Neural progenitor cell (in vitro differentiated cells): ENCODE measurements at regions not wholly inside any gene's neighbourhood (a gene's known extent, or its start where the extent isn't known, plus 50 kb on each side); places are given as distances from the start of the nearest gene placed in this dataset.
A peak's percentile ranks its signal among the peaks of the same experiment; 100 is the strongest.

Experiments used
- DNase-seq: peaks from one replicate; pipeline ENCODE4 v3.0.0-alpha.2; 2016; ENCODE audit warnings: low spot score
- H2AFZ ChIP-seq: fragments of 200-600 bp; sonication (generic); replicated peaks from 2 replicates; pipeline ENCODE4 v1.6.1; 2016; ENCODE audit warnings: antibody characterized with exemption
- H3F3A ChIP-seq: fragments of 200-600 bp; sonication (generic); 2 replicates; pipeline ENCODE4 v1.6.1; 2016; ENCODE audit warnings: antibody characterized with exemption, low read depth
- H3K27ac ChIP-seq: fragments of 200-600 bp; sonication (generic); 2 replicates; pipeline ENCODE4 v1.5.1; 2016; ENCODE audit warnings: mild to moderate bottlenecking
- H3K27me3 ChIP-seq: fragments of 200-600 bp; sonication (generic); 2 replicates; pipeline ENCODE4 v1.6.1; 2016; ENCODE audit warnings: mild to moderate bottlenecking, moderate library complexity
- H3K36me3 ChIP-seq: fragments of 200-600 bp; sonication (generic); 2 replicates; pipeline ENCODE4 v1.5.1; 2016
- H3K4me1 ChIP-seq: fragments of 200-600 bp; sonication (generic); 2 replicates; pipeline ENCODE4 v1.6.1; 2016; ENCODE audit warnings: mixed run types
- H3K4me2 ChIP-seq: fragments of 200-600 bp; sonication (generic); 2 replicates; pipeline ENCODE4 v1.6.1; 2016
- H3K4me3 ChIP-seq: fragments of 200-600 bp; sonication (generic); 2 replicates; pipeline ENCODE4 v1.5.1; 2016
- H3K79me2 ChIP-seq: fragments of 200-600 bp; sonication (generic); 2 replicates; pipeline ENCODE4 v1.6.1; 2016; ENCODE audit warnings: low read depth
- H3K9ac ChIP-seq: fragments of 200-600 bp; sonication (generic); 2 replicates; pipeline ENCODE4 v1.6.1; 2016
- H3K9me3 ChIP-seq: fragments of 200-600 bp; sonication (generic); 2 replicates; pipeline ENCODE4 v1.5.1; 2016; ENCODE audit warnings: low read depth
- H4K20me1 ChIP-seq: fragments of 200-600 bp; sonication (generic); 2 replicates; pipeline ENCODE4 v1.6.1; 2016; ENCODE audit warnings: low read depth
- H3K27ac Mint-ChIP-seq: 3 replicates; pipeline ENCODE4 v1.8.0; 2021; ENCODE audit warnings: mixed read lengths
- H3K27me3 Mint-ChIP-seq: 2 replicates; pipeline ENCODE4 v1.8.0; 2022; ENCODE audit warnings: low read depth, mild to moderate bottlenecking, inconsistent platforms, moderate library complexity, mixed read lengths; ENCODE audit not compliant: insufficient read depth
- H3K36me3 Mint-ChIP-seq: 3 replicates; pipeline ENCODE4 v1.8.0; 2021; ENCODE audit warnings: mixed read lengths
- H3K4me1 Mint-ChIP-seq: 3 replicates; pipeline ENCODE4 v1.8.0; 2021; ENCODE audit warnings: mixed read lengths
- H3K4me3 Mint-ChIP-seq: 3 replicates; pipeline ENCODE4 v1.8.0; 2021; ENCODE audit warnings: mild to moderate bottlenecking, moderate library complexity, mixed read lengths
- H3K9me3 Mint-ChIP-seq: 3 replicates; pipeline ENCODE4 v1.8.0; 2020; ENCODE audit warnings: mixed read lengths
- CTCF ChIP-seq: fragments of 200-600 bp; sonication (generic); IDR thresholded peaks from 2 replicates; pipeline ENCODE4 v1.5.1; 2017; ENCODE audit warnings: antibody characterized with exemption, mild to moderate bottlenecking
- EZH2 ChIP-seq: fragments of 200-600 bp; sonication (generic); IDR thresholded peaks from 2 replicates; pipeline ENCODE4 v1.6.1; 2017; ENCODE audit warnings: antibody characterized with exemption, mild to moderate bottlenecking, moderate library complexity
- EZH2phosphoT487 ChIP-seq: fragments of 200-600 bp; sonication (generic); IDR thresholded peaks from 2 replicates; pipeline ENCODE4 v1.6.1; 2017; ENCODE audit warnings: antibody characterized with exemption

GRCh38 chr17:77822302-77823030 lies 136.0 kb upstream of the TNRC6C start:
- no peak overlapping the region for H3K4me2 ChIP-seq
- no peak for DNase-seq

GRCh38 chr17:77824102-77824779 lies 134.3 kb upstream of the TNRC6C start:
- no peaks in the 10 kb centered on the region for H4K20me1 ChIP-seq
- no peaks in the 10 kb centered on the region for H3K27me3 ChIP-seq
- peaks cover 5% of the 10 kb centered on the region for H3K4me1 ChIP-seq
- H3K27ac ChIP-seq = no peak overlapping the region
- TF ChIP-seq CTCF (no peak), EZH2phosphoT487 (no peak), EZH2 (no peak)
- H3K79me2 ChIP-seq = no peaks in the 10 kb centered on the region
- no peaks in the 10 kb centered on the region for H3K9me3 ChIP-seq
- H3K4me2 ChIP-seq = no peak overlapping the region
- no peaks in the 10 kb centered on the region for H3K36me3 Mint-ChIP-seq
- H3K9me3 Mint-ChIP-seq = peaks cover 4% of the 10 kb centered on the region
- no peak overlapping the region for H3K9ac ChIP-seq
- H3F3A ChIP-seq = peaks cover 20% of the 10 kb centered on the region
- no peak overlapping the region for H2AFZ ChIP-seq
- no peaks in the 10 kb centered on the region for H3K36me3 ChIP-seq
- no peak for DNase-seq
- H3K4me1 Mint-ChIP-seq = peaks cover 50% of the 10 kb centered on the region
- no peak overlapping the region for H3K4me3 Mint-ChIP-seq
- peaks cover 13% of the 10 kb centered on the region for H3K27me3 Mint-ChIP-seq
- H3K27ac Mint-ChIP-seq = no peak overlapping the region
- no peak overlapping the region for H3K4me3 ChIP-seq

More at GRCh38 chr17:77822302-77823030, 136.0 kb upstream of the TNRC6C start:
- no peaks in the 10 kb centered on the region for H3K9me3 ChIP-seq
- no peaks in the 10 kb centered on the region for H3K27me3 ChIP-seq
- Mint-ChIP-seq H3K27ac (peak overlapping the region; percentile 2), H3K27me3 (peaks cover 3% of the 10 kb centered on the region), H3K4me3 (no peak overlapping the region), H3K9me3 (peaks cover 3% of the 10 kb centered on the region), H3K4me1 (peaks cover 44% of the 10 kb centered on the region), H3K36me3 (peaks cover 2% of the 10 kb centered on the region)
- H3K4me1 ChIP-seq = peaks cover 14% of the 10 kb centered on the region
- H3K27ac ChIP-seq = no peak overlapping the region
- H3K79me2 ChIP-seq = no peaks in the 10 kb centered on the region
- no peak overlapping the region for H3K9ac ChIP-seq
- H3F3A ChIP-seq = peaks cover 11% of the 10 kb centered on the region
- TF ChIP-seq CTCF = no peak
- TF ChIP-seq EZH2 = no peak
- no peak for TF ChIP-seq EZH2phosphoT487
- no peaks in the 10 kb centered on the region for H4K20me1 ChIP-seq
- H2AFZ ChIP-seq = no peak overlapping the region
- H3K4me3 ChIP-seq = no peak overlapping the region
- H3K36me3 ChIP-seq = no peaks in the 10 kb centered on the region

GRCh38 chr17:77824780-77825280 lies 133.7 kb upstream of the TNRC6C start:
- H3F3A ChIP-seq = peaks cover 26% of the 10 kb centered on the region
- no peak overlapping the region for H2AFZ ChIP-seq
- H3K9me3 ChIP-seq = no peaks in the 10 kb centered on the region
- H3K4me1 ChIP-seq = peaks cover 7% of the 10 kb centered on the region
- no peaks in the 10 kb centered on the region for H3K36me3 Mint-ChIP-seq
- no peaks in the 10 kb centered on the region for H4K20me1 ChIP-seq
- no peak overlapping the region for H3K4me2 ChIP-seq
- H3K27ac ChIP-seq = no peak overlapping the region
- no peak for DNase-seq
- H3K9ac ChIP-seq = no peak overlapping the region
- H3K27me3 Mint-ChIP-seq = peaks cover 15% of the 10 kb centered on the region
- TF ChIP-seq CTCF = no peak
- no peak for TF ChIP-seq EZH2
- TF ChIP-seq EZH2phosphoT487 = no peak
- no peak overlapping the region for H3K27ac Mint-ChIP-seq
- H3K27me3 ChIP-seq = no peaks in the 10 kb centered on the region
- no peak overlapping the region for H3K4me3 ChIP-seq
- H3K79me2 ChIP-seq = no peaks in the 10 kb centered on the region
- no peaks in the 10 kb centered on the region for H3K36me3 ChIP-seq
- H3K4me3 Mint-ChIP-seq = no peak overlapping the region
- H3K9me3 Mint-ChIP-seq = peaks cover 4% of the 10 kb centered on the region
- peaks cover 52% of the 10 kb centered on the region for H3K4me1 Mint-ChIP-seq
